ENCODE measurements at regions not wholly inside any gene's neighbourhood (a gene's known extent, or its start where the extent isn't known, plus 50 kb on each side); places are given as distances from the start of the nearest gene placed in this dataset.

GRCh38 chr7:145876376-145876775 is 240.2 kb upstream of the CNTNAP2 start:
- Histone ChIP-seq H3K9me3 (ENCODE audit: control insufficient read depth in 4 of 4, insufficient read depth in 3 of 4, low read length in 3 of 4) (no peaks in the 10 kb centered on the region), H3K4me3 (no peak overlapping the region), H3K4me1 (ENCODE audit: control insufficient read depth in 5 of 5, insufficient read depth in 5 of 5, low read length in 5 of 5) (no peaks in the 10 kb centered on the region), H3K9ac (ENCODE audit: insufficient read depth in 1 of 2, low read length in 2 of 2) (no peak overlapping the region), H3K27me3 (ENCODE audit: control insufficient read depth in 3 of 3, insufficient read depth in 3 of 3, low read length in 2 of 3) (no peaks in the 10 kb centered on the region), H3K27ac (ENCODE audit: low read depth in 1 of 2, low read length in 1 of 2) (no peak overlapping the region), H3K36me3 (ENCODE audit: control insufficient read depth in 4 of 4, insufficient read depth in 4 of 4, low read length in 4 of 4) (no peaks in the 10 kb centered on the region)
- no peak for TF ChIP-seq CTCF (IDR thresholded peaks at IDR 0.05; ENCODE audit: control extremely low read depth, extremely low read depth)
- no peak for DNase-seq
- 74 to 75% methylated on average over 1 of the region's 1 CpG for WGBS, 2 donors
- no peak for ATAC-seq (ENCODE audit: insufficient read depth, low FRiP score)

GRCh38 chr7:145875267-145875666 is 241.3 kb upstream of the CNTNAP2 start:
- TF ChIP-seq CTCF (IDR thresholded peaks at IDR 0.05; ENCODE audit: control extremely low read depth, extremely low read depth), result no peak
- Histone ChIP-seq H3K36me3 (ENCODE audit: control insufficient read depth in 4 of 4, insufficient read depth in 4 of 4, low read length in 4 of 4) (no peaks in the 10 kb centered on the region), H3K9ac (ENCODE audit: insufficient read depth in 1 of 2, low read length in 2 of 2) (no peak overlapping the region), H3K4me3 (no peak overlapping the region), H3K4me1 (ENCODE audit: control insufficient read depth in 5 of 5, insufficient read depth in 5 of 5, low read length in 5 of 5) (no peaks in the 10 kb centered on the region), H3K9me3 (ENCODE audit: control insufficient read depth in 4 of 4, insufficient read depth in 3 of 4, low read length in 3 of 4) (no peaks in the 10 kb centered on the region), H3K27me3 (ENCODE audit: control insufficient read depth in 3 of 3, insufficient read depth in 3 of 3, low read length in 2 of 3) (no peaks in the 10 kb centered on the region), H3K27ac (ENCODE audit: low read depth in 1 of 2, low read length in 1 of 2) (no peak overlapping the region)
- ATAC-seq (ENCODE audit: insufficient read depth, low FRiP score) (no peak), DNase-seq (no peak)

GRCh38 chr7:145868935-145869334 is 247.7 kb upstream of the CNTNAP2 start:
- 82 to 87% methylated on average over 2 of the region's 2 CpGs for WGBS, 2 donors
- no peaks in the 10 kb centered on the region for H3K4me1 ChIP-seq (ENCODE audit: control insufficient read depth in 5 of 5, insufficient read depth in 5 of 5, low read length in 5 of 5)
- ATAC-seq (ENCODE audit: insufficient read depth, low FRiP score) (no peak), DNase-seq (no peak)
- no peaks in the 10 kb centered on the region for H3K36me3 ChIP-seq (ENCODE audit: control insufficient read depth in 4 of 4, insufficient read depth in 4 of 4, low read length in 4 of 4)
- H3K27me3 ChIP-seq (ENCODE audit: control insufficient read depth in 3 of 3, insufficient read depth in 3 of 3, low read length in 2 of 3), result no peaks in the 10 kb centered on the region
- H3K9ac ChIP-seq (ENCODE audit: insufficient read depth in 1 of 2, low read length in 2 of 2), result no peak overlapping the region
- peaks cover 0 to 9% (median 3%) of the 10 kb centered on the region in 4 donors for H3K9me3 ChIP-seq (ENCODE audit: control insufficient read depth in 4 of 4, insufficient read depth in 3 of 4, low read length in 3 of 4)
- H3K27ac ChIP-seq (ENCODE audit: low read depth in 1 of 2, low read length in 1 of 2), result no peak overlapping the region
- H3K4me3 ChIP-seq, result no peak overlapping the region
- no peak for TF ChIP-seq CTCF (IDR thresholded peaks at IDR 0.05; ENCODE audit: control extremely low read depth, extremely low read depth)

- Histone ChIP-seq H3K9me3 (ENCODE audit: control insufficient read depth in 4 of 4, insufficient read depth in 3 of 4, low read length in 3 of 4) (peaks cover 0 to 2% (median under 1%) of the 10 kb centered on the region in 4 donors), H3K4me3 (no peak overlapping the region), H3K27ac (ENCODE audit: low read depth in 1 of 2, low read length in 1 of 2) (no peak overlapping the region), H3K36me3 (ENCODE audit: control insufficient read depth in 4 of 4, insufficient read depth in 4 of 4, low read length in 4 of 4) (no peaks in the 10 kb centered on the region), H3K27me3 (ENCODE audit: control insufficient read depth in 3 of 3, insufficient read depth in 3 of 3, low read length in 2 of 3) (no peaks in the 10 kb centered on the region), H3K4me1 (ENCODE audit: control insufficient read depth in 5 of 5, insufficient read depth in 5 of 5, low read length in 5 of 5) (no peaks in the 10 kb centered on the region), H3K9ac (ENCODE audit: insufficient read depth in 1 of 2, low read length in 2 of 2) (no peak overlapping the region)
- no peak for TF ChIP-seq CTCF (IDR thresholded peaks at IDR 0.05; ENCODE audit: control extremely low read depth, extremely low read depth)
- no peak for ATAC-seq (ENCODE audit: insufficient read depth, low FRiP score)
- DNase-seq, result no peak
- 73 to 81% methylated on average over 5 of the region's 5 CpGs for WGBS, 2 donors
Measured at GRCh38 chr7:145862212-145862611, 254.4 kb upstream of the CNTNAP2 start.

All from lung (tissue), 11 donors.